A549 (cell line): ENCODE measurements at regions not wholly inside any gene's neighbourhood (a gene's known extent, or its start where the extent isn't known, plus 50 kb on each side); places are given as distances from the start of the nearest gene placed in this dataset.

Source experiments
- ATAC-seq, 2 experiments: fragments of 200-7000 bp in 1 of 2; fragments of >200 bp in 1 of 2; cut with Nextera tagmentation in 1 of 2; cut with Tn5 transposase in 1 of 2; 3 replicates each; pipeline versions ENCODE4 v1.8.0 to v1.9.1; 2018 to 2020; ENCODE audit warnings: mild to moderate bottlenecking in 1 of 2, moderate library complexity in 1 of 2
- CTCF ChIA-PET: fragments of 300-600 bp; sonication (Branson Sonifier 250); formaldehyde crosslinking; extraction: SDS; loops from one replicate; lab custom pipeline; 2021; ENCODE audit warnings: antibody characterized with exemption, inconsistent platforms; lab: Yijun Ruan, JAX
- POLR2A ChIA-PET: fragments of 350-600 bp; formaldehyde crosslinking; extraction: SDS; loops from one replicate; lab custom pipeline; 2021; ENCODE audit warnings: antibody characterized with exemption, inconsistent platforms; lab: Yijun Ruan, JAX
- DNase-seq, 2 experiments: peaks; one replicate each; pipeline versions ENCODE4 v3.0.0 to v3.0.0-alpha.2; 2011 to 2016; ENCODE audit warnings: low read depth in 1 of 2, low spot score in 1 of 2
- FAIRE-seq: peaks from 2 replicates; lab custom pipeline; 2011; peaks lifted over from hg19 to GRCh38; lab: Jason Lieb, UNC
- H3K27ac ChIP-seq, 2 experiments: fragments of >200 bp; sonication (Bioruptor Twin); formaldehyde crosslinking; 3 replicates each; pipeline ENCODE4 v1.5.1; 2016 to 2017
- H3K4me1 ChIP-seq: fragments of >200 bp; sonication (Bioruptor Twin); formaldehyde crosslinking; 3 replicates; pipeline ENCODE4 v1.6.1; 2016
- H3K4me2 ChIP-seq: fragments of >200 bp; sonication (Bioruptor Twin); formaldehyde crosslinking; 3 replicates; pipeline ENCODE4 v1.6.1; 2016
- H3K4me3 ChIP-seq: fragments of >200 bp; sonication (Bioruptor Twin); formaldehyde crosslinking; 3 replicates; pipeline ENCODE4 v1.5.1; 2016
- H3K9me3 ChIP-seq: fragments of >200 bp; sonication (Bioruptor Twin); formaldehyde crosslinking; 3 replicates; pipeline ENCODE4 v1.6.1; 2016
- CHD4 ChIP-seq: fragments of 200-600 bp; sonication (generic); IDR thresholded peaks from 2 replicates; pipeline ENCODE4 v1.6.1; 2016; ENCODE audit warnings: antibody characterized with exemption, mild to moderate bottlenecking, borderline replicate concordance
- ELK1 ChIP-seq: fragments of 150-350 bp; IDR thresholded peaks from 2 replicates; pipeline ENCODE4 v1.6.1; 2014; ENCODE audit warnings: low read depth, mild to moderate bottlenecking, low read length
- EP300 ChIP-seq, 2 experiments: fragments of >200 bp; sonication (Bioruptor Twin); formaldehyde crosslinking; IDR thresholded peaks; 2 replicates in 1 of 2; 3 replicates in 1 of 2; pipeline ENCODE4 v1.6.1; 2016 to 2017
- FOSL2 ChIP-seq, 2 experiments: fragments of 450-650 bp in 1 of 2; fragments of >200 bp in 1 of 2; sonication (Bioruptor Twin) in 1 of 2; formaldehyde crosslinking; IDR thresholded peaks; 2 replicates each; pipeline versions ENCODE4 v1.5.0 to v1.6.1; 2016 to 2020; ENCODE audit warnings: mild to moderate bottlenecking in 1 of 2, moderate library complexity in 1 of 2
- HDAC2 ChIP-seq: fragments of 200-600 bp; sonication (generic); IDR thresholded peaks from 2 replicates; pipeline ENCODE4 v1.6.1; 2016
- HES2 ChIP-seq: fragments of >200 bp; sonication (Bioruptor Twin); formaldehyde crosslinking; IDR thresholded peaks from 2 replicates; pipeline ENCODE4 v1.6.1; 2016
- HMGXB4 ChIP-seq: fragments of 250-450 bp; sonication (Bioruptor Pico); IDR thresholded peaks from 2 replicates; pipeline ENCODE4 v1.5.0; 2021; ENCODE audit warnings: mild to moderate bottlenecking, moderate library complexity, borderline replicate concordance
- MAX ChIP-seq: IDR thresholded peaks from 2 replicates; pipeline ENCODE4 v1.6.1; 2012
- MAZ ChIP-seq: fragments of 150-350 bp; IDR thresholded peaks from 2 replicates; pipeline ENCODE4 v1.6.1; 2014; ENCODE audit warnings: antibody characterized with exemption, low read depth, low read length, borderline replicate concordance
- PBX3 ChIP-seq: IDR thresholded peaks from 2 replicates; pipeline ENCODE4 v1.6.1; 2012
- PHF8 ChIP-seq: fragments of 200-600 bp; sonication (generic); IDR thresholded peaks from 2 replicates; pipeline ENCODE4 v1.6.1; 2016; ENCODE audit warnings: low read depth, mild to moderate bottlenecking, antibody characterized with exemption, moderate library complexity, borderline replicate concordance
- POLR2A ChIP-seq: IDR thresholded peaks from 2 replicates; pipeline ENCODE4 v1.6.1; 2012; ENCODE audit warnings: mild to moderate bottlenecking, low read length
- POLR2AphosphoS2 ChIP-seq: conservative IDR thresholded peaks from 2 replicates; pipeline ENCODE4 v1.6.1; 2012; ENCODE audit warnings: low read length, improper control_type of control experiment, inconsistent platforms
- RARB ChIP-seq: fragments of 250-450 bp; sonication (Bioruptor Pico); IDR thresholded peaks from 2 replicates; pipeline ENCODE4 v1.8.0; 2021; ENCODE audit warnings: mild to moderate bottlenecking, moderate library complexity
- REST ChIP-seq: fragments of 200-600 bp; sonication (generic); IDR thresholded peaks from 2 replicates; pipeline ENCODE4 v1.6.1; 2016; ENCODE audit warnings: antibody characterized with exemption, mild to moderate bottlenecking, moderate library complexity
- SMC3 ChIP-seq: fragments of >200 bp; sonication (Bioruptor Twin); formaldehyde crosslinking; IDR thresholded peaks from 3 replicates; pipeline ENCODE4 v1.6.1; 2018; ENCODE audit warnings: inconsistent platforms
- USF2 ChIP-seq: fragments of 450-650 bp; IDR thresholded peaks from 2 replicates; pipeline ENCODE4 v1.6.1; 2014; ENCODE audit warnings: antibody characterized with exemption
- ZC3H11A ChIP-seq: fragments of 450-650 bp; IDR thresholded peaks from 2 replicates; pipeline ENCODE4 v1.6.1; 2014; ENCODE audit warnings: antibody characterized with exemption, mild to moderate bottlenecking
- ZSCAN20 ChIP-seq: fragments of 250-450 bp; sonication (Bioruptor Pico); IDR thresholded peaks from 2 replicates; pipeline ENCODE4 v1.8.0; 2022; ENCODE audit warnings: mild to moderate bottlenecking, moderate library complexity
- WGBS: methylation state at CpG from one replicate; pipeline ENCODE4 v1.1.6; 2017; ENCODE audit errors: missing lambda C conversion rate; 5-methylcytosine and 5-hydroxymethylcytosine counted together

- POLR2A ChIA-PET: no interaction called here
- 52% methylated on average over 2 of the region's 2 CpGs for WGBS
- no peak for ATAC-seq
- H3K4me3 ChIP-seq: no peak overlapping the region
- peak; percentile 65 for FAIRE-seq
- H3K9me3 ChIP-seq: no peaks in the 10 kb centered on the region
- no peaks in the 10 kb centered on the region for H3K4me1 ChIP-seq
- CTCF ChIA-PET: no interaction called here
- H3K4me2 ChIP-seq: no peak overlapping the region
- H3K27ac ChIP-seq: no peak overlapping the region
- TF ChIP-seq ZSCAN20 (no peak), FOSL2 (IDR thresholded peaks at IDR 0.05) (no peak), FOSL2 (CRISPR knock-in tag; IDR thresholded peaks at IDR 0.05) (no peak), USF2 (no peak), EP300 (IDR thresholded peaks at IDR 0.05) (no peak), HES2 (no peak), CHD4 (no peak), ELK1 (no peak)
- no peak for DNase-seq
Observed at GRCh38 chr2:57674743-57675142, 371.9 kb upstream of the VRK2 start.

- Histone ChIP-seq H3K9me3 (no peaks in the 10 kb centered on the region), H3K27ac (no peak overlapping the region), H3K4me3 (no peak overlapping the region), H3K4me1 (no peaks in the 10 kb centered on the region), H3K4me2 (no peak overlapping the region)
- ATAC-seq (no peak), DNase-seq (no peak), FAIRE-seq (no peak)
- CTCF ChIA-PET: no interaction called here
- TF ChIP-seq REST (no peak), ELK1 (no peak), HDAC2 (no peak), POLR2A (no peak), EP300 (IDR thresholded peaks at IDR 0.05) (no peak), SMC3 (no peak), PBX3 (no peak), MAZ (no peak), RARB (CRISPR knock-in tag) (no peak), ZC3H11A (no peak)
- POLR2A ChIA-PET: no interaction called here
Observed at GRCh38 chr2:57677296-57677695, 369.3 kb upstream of the VRK2 start.

- 6% methylated on average over 1 of the region's 1 CpG for WGBS
- no peak overlapping the region for H3K27ac ChIP-seq
- ChIA-PET CTCF (no interaction called here), POLR2A (no interaction called here)
- TF ChIP-seq HMGXB4 (CRISPR knock-in tag) (no peak), MAX (no peak), POLR2AphosphoS2 (no peak), PHF8 (no peak)
- no peak for ATAC-seq
- DNase-seq: no peak
- no peaks in the 10 kb centered on the region for H3K4me1 ChIP-seq
- H3K4me3 ChIP-seq: no peak overlapping the region
- no peak for FAIRE-seq
- no peaks in the 10 kb centered on the region for H3K9me3 ChIP-seq
- H3K4me2 ChIP-seq: no peak overlapping the region
Observed at GRCh38 chr2:57681650-57682049, 365.0 kb upstream of the VRK2 start.
